ENCODE measurements at regions not wholly inside any gene's neighbourhood (a gene's known extent, or its start where the extent isn't known, plus 50 kb on each side); places are given as distances from the start of the nearest gene placed in this dataset.

DNA sequence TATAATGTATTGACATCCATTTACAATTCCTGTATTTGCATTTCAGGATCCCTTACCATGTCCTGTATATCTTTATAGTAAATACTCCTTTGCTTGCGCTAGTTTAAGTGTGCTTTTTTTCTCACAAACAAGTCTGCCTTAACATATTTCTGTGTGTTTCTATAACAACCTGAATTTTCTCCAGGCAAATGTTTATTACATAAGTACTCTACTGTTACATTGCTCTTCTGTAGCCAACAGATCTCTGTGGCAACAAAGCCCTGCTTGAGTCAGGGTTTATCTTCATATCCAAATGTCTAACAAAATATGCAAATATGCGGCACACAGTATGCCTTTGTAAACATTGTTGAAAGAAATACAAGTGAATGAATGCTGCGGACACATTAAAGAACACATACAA is 625.5 kb downstream of the TLL1 start:
- no peak for DNase-seq

DNA sequence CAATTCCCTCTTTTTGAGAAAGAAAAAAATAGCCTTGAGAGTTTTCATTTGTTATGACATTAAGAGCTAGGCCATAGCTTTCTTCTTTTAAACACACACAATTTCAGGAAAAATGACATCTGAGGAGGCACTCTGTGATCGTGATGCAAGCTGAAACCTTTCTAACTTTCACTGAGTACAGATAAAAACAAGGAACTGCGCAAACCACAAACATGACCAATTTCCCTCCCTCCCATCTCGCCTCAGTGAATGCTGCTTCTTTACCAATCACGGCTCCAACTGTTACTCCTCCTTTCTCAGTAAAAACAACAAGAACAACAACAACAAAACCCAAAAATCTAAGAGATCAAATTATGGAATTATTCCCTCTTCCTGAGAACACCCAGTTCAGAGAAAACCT is 626.8 kb downstream of the TLL1 start:
- no peak for DNase-seq

DNA sequence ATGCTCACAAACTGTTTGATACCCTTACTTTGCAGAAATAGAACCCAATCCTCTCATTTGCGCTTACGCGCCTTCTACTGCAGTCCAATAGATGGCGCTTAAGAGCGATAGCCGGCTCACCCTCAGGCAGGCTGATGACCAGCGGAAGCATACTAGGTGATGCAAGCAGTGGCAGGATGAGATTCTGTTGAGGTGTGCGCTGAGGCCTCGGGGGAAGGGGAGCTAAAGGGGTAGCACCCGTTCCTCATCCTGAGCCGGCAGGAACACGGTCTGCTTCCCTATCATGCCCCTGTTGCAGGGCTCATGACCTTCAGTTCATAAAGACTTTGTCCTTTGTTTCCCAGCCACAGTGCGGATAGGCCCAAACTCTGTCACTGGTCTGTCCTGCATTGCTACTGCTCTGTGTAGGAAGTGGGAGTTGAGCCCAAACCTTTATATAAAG is 628.9 kb downstream of the TLL1 start:
- peak; percentile 4 for DNase-seq

DNA sequence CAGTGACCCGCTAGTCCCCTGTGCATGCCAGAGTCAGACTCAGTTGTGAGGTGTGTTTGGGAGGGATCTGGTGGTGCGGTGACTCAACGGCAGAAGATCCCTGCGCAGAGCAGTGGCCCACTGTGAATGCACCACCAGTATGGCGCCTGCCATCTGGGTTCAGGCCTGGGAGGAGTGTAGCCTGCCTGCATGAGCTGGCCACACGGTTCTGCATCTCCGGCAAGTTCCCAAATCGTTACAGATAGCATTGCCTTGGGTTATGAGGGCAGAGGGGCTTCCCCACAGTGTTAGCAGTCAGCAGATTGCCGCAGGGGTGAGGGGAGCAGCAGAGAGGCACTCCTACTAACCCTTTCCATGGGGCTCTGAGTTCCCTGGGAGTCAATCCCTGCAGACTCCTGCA is 629.6 kb downstream of the TLL1 start:
- DNase-seq = no peak

DNA sequence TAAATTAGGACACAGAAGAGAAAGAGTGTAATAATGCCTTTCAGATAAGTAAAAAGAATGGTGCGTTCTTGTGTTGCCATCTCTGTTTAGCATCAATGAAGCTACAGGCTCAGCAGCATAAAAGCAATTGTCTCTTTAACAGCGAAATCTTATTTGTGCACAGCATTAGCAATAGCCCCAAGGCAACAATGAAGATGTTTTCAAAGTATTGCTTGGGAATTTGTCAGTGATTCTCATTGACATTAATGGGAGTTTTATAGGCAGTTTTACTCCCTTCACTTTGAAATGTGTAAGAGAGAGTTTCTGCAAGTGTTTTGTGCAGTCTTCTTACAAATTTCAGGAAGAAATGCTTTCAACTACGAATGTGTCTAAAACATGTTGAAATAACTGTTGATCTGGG is 633.0 kb downstream of the TLL1 start:
- no peak for DNase-seq

DNA sequence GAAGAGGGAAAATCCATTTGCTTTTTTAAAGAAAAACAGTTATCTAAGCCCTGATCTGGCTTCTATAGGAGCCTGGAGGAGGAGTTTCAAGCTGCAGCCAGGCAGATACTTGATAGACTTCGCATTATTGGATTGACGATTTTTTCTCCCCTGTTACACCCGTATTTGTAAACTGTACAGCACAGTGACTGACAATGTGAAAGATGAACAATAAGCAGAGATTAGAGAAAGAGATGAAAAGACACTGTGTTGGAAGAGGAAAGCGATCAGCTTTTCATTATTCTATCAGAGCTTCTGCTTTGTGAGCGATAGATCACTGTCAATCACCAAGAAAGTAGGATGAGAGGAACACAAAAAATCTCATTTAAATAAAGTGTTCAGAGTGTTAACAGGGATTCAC is 639.2 kb downstream of the TLL1 start:
- DNase-seq = no peak

DNA sequence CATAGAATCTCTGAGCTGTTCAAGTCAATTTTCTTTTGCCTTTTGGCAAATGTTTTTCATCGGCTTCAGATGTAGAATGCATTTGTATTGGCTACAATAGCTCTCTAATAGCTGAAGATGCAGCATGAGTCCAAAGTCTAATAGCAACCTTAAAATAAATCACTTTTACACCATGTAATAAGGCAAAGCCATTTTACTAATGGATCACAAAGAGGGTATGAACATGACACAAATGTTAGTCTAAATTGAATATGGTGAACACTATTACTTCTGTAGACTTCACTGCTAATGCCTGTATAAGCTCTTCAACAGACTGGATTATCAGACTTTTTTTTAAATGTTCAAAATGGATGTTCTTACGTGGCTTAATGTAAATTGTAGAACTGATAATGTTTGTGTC is 645.3 kb downstream of the TLL1 start:
- no peak for DNase-seq

DNA sequence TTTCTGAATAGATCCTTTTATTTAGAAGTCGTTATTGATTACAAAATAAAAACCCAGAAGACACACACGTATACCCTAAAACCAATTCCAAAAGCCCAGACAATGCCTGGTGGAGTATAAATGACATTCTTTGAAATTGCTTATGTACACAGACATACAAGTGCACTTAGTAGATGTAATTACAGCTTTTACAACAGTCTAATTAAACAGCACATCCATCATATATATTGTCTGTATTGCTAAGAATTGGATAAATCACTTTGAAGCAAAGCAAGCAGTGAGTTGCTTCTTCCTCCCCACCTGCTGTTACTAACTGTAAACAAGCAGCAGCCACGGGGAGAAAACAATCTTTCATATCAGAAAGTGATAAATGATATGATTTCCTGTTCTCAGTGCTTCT is 645.7 kb downstream of the TLL1 start:
- DNase-seq = no peak

DNA sequence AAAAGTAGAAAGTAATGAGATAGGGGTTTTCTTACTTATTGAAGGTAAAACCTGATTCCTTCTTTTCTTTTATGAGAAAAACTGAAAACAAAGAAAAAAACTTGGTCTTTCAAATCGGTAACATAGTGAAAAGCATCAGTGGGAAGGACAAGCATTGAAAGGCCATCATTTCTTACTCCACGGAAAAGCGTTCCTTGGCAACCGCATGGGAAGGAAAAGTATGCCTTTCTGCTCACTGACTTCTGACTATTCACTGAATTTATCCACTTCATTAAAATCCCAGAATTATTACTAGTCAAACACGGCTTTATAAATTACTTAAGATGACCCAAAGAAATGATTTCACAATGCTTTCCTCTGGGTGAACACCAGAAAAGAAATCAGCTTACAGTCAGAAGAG is 646.7 kb downstream of the TLL1 start:
- no peak for DNase-seq

DNA sequence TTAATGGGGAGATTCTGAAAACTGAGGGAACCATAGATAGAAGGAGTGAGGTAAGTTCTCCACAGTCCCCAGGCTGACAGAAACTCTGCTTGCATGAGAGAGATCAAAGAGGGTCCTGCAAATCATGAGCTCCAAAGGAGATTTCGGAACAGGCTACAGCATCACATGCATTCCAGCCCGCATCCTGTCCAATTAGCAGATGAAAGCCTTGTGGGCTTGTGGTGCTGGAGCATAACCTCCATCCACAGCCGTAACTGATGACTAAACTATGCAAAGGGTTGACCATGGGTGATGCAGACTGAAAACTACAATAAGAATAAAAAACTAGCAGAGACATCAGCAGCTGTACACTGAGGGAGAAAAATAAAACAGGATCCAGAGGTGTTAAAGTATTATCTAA is 654.5 kb downstream of the TLL1 start:
- DNase-seq = no peak

DNA sequence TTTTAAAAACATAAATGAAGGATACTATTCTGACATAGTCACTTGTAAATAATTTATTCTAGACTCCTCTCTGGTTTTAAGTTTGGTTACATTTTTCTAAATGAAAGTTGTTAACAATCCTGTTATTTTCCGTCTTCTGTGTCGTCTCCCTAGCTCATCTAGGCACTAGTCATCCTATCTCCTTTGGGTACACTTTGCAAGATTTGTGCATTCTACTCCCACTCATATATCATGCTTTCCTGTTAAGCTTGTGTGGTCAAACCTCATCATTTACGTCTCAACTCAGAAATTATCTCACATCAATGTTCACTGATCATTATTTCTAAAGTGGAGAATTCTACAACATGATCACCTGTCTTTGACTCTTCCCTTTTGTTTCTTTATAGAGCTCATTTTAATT is 658.7 kb downstream of the TLL1 start:
- no peak for DNase-seq

DNA sequence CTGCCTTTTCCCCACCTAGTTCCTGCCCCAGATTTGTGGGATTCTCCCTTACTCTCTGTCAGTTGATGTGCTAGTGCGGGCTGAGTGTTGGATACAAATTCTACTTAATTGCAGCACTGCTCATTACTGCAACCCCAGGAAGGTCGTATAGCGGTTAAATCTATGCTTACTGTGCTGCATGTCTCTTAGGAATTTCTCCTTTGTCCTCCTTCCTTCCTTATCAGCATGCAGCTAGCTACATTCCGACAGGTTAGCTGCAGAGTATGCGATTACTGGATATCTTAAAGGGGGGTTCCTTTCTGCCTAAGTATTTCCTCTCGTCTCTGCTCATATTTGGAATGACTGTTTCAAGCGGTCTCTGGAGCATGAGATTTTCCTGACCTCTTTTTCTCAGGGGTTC is 662.8 kb downstream of the TLL1 start:
- DNase-seq = no peak

DNA sequence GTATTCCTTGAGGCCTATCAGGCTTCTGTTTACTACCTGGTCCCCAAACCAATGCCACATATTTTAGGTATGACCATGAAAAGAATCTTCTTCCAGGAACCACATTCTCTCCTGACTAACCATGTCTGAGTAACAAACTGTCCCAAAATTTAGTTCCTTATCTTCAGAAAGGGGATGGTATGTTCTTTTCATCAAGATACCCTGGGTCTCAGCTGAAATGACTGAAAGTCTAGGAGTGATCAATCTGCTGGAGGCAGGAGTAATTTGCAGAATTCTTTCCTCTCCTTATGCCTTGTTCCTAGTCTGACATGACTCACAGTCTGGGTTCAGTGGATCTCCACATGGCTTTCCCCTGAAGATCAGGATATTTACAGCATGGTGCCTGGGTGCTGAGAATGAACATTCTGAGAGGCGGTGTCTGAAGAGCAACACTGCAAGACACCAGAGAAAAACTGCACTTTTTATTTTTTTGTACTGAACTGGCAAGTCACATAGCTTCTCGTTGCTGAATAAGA is 665.5 kb downstream of the TLL1 start:
- no peak for DNase-seq

DNA sequence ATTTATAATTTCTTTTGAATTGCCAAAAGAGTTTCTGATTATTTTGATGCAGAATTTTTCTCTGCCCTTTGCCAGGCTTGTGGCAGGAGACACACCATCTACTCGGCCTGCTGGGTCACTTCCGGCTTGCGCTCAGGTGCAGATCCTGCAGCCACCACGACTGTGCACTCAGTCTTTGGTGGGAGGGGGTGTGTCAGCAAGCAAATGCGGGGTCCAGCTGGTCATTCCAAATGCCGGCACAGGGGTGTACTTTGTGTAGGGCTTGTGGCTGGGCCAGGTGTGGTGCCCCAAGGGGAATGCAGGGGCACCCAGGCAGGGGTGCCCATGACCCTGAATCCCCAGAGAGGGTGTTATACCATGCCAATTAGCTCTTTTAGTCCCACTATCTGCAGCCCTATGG is 673.0 kb downstream of the TLL1 start:
- DNase-seq = no peak

DNA sequence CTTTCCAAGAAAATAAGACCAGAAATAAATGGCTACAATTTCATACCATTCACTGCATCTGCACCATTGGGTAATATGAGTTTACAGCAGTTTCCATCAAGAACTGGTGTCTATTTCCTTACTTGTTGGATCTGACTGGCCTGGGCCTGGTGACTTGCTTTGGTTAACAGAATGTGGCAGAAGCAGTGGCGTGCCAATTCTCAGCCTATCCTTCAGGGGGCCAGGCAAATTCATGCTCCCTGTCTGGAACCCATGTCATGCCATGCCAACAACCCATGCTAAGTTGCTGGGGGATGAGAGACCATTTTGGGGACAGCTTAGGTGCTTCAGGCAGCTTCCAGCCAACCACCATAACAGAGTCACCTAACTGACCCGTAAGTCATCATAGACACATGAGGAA is 656.7 kb downstream of the SPOCK3 start:
- DNase-seq = no peak

DNA sequence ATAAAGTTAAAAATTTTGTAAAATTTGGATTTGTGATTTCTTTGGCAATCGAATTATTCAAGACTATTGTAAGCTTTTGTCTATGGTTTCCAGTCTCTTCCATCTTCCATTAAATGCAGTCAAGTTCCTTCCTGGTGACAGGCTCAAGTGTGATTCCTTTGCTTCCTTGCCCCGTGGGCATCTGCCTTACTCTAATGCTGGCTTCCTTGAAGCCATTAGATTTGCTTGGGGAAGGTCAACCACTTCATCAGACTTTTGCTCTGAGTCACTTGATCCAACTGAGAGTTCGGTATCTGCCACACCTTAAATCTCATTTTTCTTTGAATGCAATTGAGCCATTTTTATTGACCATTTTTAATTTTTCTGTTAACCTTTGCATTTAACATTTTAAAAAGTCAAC is 648.8 kb downstream of the SPOCK3 start:
- DNase-seq = no peak

DNA sequence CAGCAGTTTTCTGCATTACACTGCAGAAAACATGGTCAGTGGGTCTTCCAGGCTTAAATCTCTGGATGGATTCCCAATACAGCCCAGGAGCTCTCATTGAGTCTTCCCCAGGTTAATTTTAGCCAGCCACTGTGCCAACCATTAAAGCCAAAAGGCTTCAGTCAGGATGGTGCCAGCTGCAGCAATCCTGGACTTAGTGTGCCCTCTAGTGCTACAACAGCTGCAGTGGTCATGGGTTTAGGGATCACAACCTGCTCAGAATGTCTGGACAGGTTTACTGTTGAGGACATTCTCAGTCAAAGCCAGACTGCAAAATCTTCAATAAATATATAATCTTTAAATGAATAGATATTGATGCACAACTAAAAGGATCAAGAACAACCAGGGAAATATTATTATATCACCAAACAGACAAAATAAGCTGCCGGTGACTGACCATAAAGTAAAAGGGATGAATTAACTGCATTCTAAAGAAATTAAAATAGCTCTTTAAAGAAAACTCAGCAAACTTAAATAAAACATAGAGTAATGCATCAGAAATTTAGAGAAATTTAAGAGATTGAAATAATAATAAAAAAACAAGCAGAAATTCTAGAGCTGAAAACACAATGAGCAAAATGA is 639.9 kb downstream of the SPOCK3 start:
- DNase-seq = peak; percentile 6

DNA sequence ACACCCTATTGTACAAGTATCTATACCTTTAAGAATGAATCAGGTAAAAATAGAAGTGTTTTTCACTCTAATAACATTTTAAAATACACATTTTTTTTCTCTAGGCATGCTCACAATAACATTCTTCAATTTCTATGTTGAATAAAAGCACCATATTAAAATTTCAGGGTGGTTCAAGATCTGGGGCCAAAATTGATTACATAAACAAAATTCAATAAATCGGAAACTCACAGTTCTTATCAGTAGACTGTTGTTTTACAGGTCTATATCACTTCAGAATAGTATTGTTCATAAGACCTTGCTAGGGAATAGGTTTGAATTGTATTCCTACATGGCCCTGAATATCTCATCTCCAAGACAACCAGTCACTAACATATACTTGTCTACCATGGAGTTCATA is 634.0 kb downstream of the SPOCK3 start:
- no peak for DNase-seq

DNA sequence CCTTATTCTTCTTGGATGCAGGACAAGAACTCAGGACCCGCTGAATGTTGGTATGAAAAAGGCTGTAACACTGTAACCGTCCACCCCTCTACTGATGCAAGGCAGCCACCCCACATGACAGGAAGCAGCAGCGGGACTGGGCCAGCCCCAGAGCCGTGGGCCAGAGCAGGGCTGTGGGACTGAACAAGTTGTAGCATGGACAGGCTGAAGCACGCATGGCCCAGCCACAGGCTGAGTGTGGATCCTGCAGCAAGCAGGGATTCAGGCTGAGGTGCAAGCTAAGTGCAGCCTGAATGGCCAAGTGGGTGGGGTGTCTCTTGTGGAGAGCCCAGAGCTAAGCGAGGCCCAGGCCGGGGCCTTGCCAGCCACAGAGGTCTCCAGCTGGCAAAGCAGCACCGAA is 632.2 kb downstream of the SPOCK3 start:
- no peak for DNase-seq

DNA sequence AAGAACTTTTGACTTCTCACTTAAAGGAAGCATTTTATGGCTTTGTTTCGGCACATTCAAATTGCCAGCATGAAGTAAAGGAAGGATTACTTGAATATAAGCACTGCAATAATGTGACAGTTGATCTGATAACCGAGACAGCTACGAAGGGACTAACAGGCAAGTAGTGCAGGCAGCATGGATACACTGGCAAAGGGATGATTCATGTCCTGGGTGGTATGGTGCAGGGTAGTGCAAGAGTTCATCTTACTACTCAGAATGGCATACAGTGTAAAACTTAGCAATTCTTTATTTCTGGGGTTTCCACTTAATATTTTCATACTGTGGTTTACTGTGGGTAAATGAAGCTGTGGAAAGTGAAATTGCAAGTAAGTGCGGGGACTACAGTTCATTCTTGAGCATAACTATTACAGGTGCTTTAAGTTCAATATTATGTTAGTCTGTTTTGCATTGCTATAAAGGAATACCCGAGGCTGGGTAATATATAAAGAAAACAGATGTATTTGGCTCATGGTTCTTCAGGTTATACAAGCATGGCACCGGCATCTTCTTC is 611.8 kb downstream of the SPOCK3 start:
- no peak for DNase-seq

DNA sequence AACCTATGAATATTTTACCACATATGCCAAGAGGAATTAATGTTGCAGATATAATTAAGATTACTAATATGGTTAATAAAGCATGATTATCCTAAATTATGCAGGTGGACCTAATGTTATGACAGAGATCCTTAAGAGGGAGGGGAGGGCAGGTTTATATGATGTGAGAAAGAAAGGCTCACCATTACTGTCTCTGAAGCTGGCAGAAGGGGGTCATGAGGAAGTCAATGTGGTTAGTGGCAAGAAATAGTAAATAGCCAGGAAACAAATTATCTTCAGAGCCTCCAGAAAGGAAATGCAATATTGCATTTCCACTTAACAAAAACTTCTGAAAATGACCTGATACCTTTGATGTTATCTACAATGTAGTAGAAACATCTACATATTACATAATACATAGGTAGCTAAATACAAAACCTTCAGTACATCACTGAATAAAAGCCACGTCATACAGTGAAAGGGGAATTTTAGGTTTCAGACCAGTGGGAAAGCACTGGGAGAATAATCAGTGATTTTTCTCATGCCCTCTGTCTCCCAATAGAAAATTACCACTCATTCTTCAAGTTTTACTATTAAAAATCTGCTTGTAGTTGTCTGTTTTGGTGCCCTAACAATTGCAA is 609.2 kb downstream of the SPOCK3 start:
- no peak for DNase-seq

DNA sequence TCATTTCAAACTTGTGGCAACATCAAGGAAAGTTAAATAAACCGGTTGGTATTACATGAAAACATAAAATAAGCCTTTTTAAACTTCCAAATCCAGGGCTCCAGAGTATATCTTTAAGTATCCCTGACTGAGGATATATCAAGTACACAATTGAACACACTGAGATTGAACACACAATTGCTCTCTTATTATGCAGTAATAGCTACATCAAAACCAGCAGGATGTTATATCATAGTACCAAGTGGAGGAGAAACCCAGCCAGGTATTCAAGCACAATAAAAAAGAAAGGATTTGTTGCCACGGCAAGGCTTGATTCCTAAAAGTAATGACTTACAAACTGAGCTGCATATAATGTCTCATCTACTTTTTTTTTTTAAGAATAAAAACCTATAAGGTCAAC is 605.8 kb downstream of the SPOCK3 start:
- DNase-seq = no peak

DNA sequence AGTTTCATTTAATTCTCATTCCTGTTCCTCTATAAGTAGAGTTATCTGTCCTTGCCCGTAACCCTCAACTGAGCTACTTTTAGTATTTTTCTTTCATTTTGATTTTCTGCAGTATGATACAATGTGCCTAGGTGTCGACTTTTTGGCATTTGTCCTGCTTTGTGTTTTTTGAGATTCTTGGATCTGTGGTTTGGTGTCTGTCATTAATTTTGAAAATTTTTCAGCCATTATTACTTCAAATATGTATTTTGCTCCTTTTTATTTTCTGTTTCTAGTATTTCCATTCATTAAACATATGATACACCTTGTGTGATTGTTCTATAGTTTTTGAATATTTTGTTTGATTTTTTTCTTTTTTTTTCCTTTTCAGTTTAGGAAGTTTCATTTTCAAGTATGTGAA is 598.9 kb downstream of the SPOCK3 start:
- no peak for DNase-seq

DNA sequence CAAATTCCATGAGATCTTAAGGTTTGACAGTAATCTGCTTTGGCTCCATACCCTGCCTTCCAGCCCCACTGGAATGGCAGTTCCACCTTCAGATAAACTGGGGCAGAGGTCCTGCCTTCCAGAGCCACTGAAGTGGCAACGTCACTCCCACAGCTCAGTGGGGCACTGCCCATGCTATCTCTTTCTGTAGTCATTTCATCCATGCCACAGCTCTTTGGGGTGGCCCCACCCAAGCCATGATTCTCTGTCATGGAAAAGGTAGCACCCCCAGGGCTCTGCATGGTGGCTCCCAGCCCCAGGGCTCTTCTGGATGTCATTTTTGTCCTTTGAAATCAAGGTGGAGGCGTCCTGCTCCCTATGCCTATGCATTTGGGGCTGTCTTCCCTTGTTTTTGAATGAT is 596.5 kb downstream of the SPOCK3 start:
- DNase-seq = no peak

DNA sequence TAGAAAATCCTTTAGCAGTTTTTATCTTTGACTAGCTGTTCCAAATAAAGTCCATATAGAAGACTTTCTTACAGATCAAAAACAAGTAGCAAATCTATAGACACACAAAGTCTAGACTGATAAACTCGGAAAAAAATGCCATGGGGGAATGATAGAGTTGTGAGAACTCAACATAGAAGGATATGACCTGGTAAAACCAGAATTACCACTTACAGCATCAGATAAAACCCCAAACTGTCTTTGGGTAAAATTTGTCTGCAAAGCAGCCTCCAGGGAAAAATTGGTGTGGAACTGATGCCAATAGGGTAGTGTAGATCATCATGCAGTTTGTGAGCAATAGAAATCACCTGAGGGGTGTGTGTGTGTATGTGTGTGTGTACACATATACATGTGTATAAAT is 579.1 kb downstream of the SPOCK3 start:
- DNase-seq = no peak

All from activated CD4-positive, alpha-beta T cell treated with anti-CD3 and anti-CD28 coated beads, Interleukin-10, Interleukin-2, amounts not matched to agents 100 ng/mL and 50 ng/mL, durations not matched to agents 16 hours and 8 hours (primary cell).